ENCODE measurements at regions not wholly inside any gene's neighbourhood (a gene's known extent, or its start where the extent isn't known, plus 50 kb on each side); places are given as distances from the start of the nearest gene placed in this dataset.

GRCh38 chr4:32988165-32988811, 2268.1 kb downstream of the PCDH7 start:
- TF ChIP-seq, protein P1, sequence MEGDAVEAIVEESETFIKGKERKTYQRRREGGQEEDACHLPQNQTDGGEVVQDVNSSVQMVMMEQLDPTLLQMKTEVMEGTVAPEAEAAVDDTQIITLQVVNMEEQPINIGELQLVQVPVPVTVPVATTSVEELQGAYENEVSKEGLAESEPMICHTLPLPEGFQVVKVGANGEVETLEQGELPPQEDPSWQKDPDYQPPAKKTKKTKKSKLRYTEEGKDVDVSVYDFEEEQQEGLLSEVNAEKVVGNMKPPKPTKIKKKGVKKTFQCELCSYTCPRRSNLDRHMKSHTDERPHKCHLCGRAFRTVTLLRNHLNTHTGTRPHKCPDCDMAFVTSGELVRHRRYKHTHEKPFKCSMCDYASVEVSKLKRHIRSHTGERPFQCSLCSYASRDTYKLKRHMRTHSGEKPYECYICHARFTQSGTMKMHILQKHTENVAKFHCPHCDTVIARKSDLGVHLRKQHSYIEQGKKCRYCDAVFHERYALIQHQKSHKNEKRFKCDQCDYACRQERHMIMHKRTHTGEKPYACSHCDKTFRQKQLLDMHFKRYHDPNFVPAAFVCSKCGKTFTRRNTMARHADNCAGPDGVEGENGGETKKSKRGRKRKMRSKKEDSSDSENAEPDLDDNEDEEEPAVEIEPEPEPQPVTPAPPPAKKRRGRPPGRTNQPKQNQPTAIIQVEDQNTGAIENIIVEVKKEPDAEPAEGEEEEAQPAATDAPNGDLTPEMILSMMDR (conservative IDR thresholded peaks at IDR 0.05 in 1 of 2, IDR thresholded peaks at IDR 0.05 in 1 of 2; ENCODE audit: low read depth in 1 of 2, low read length in 2 of 2), result no peak
- no peak for TF ChIP-seq EZH2 (IDR thresholded peaks at IDR 0.05; ENCODE audit: low read length, missing control alignments)

All from fibroblast of lung (primary cell).